ENCODE measurements at regions not wholly inside any gene's neighbourhood (a gene's known extent, or its start where the extent isn't known, plus 50 kb on each side); places are given as distances from the start of the nearest gene placed in this dataset.

GRCh38 chr6:21885532-21886114, 292.1 kb downstream of the SOX4 start:
- no peak for DNase-seq (ENCODE audit: low read depth)

GRCh38 chr6:21886542-21887151, 293.1 kb downstream of the SOX4 start:
- DNase-seq (ENCODE audit: low read depth) = no peak

- DNase-seq (ENCODE audit: low read depth) = no peak
Measured at GRCh38 chr6:21887231-21888185, 294.0 kb downstream of the SOX4 start.

- no peak for DNase-seq (ENCODE audit: low read depth)
Measured at GRCh38 chr6:21891080-21891479, 297.5 kb downstream of the SOX4 start.

GRCh38 chr6:21893793-21894192, 300.2 kb downstream of the SOX4 start:
- DNase-seq (ENCODE audit: low read depth) = no peak

GRCh38 chr6:21895555-21895954, 302.0 kb downstream of the SOX4 start:
- DNase-seq (ENCODE audit: low read depth) = no peak

GRCh38 chr6:21898107-21898796, 304.7 kb downstream of the SOX4 start:
- no peak for DNase-seq (ENCODE audit: low read depth)

GRCh38 chr6:21899708-21900107, 306.2 kb downstream of the SOX4 start:
- DNase-seq (ENCODE audit: low read depth) = no peak

GRCh38 chr6:21900730-21901129, 307.2 kb downstream of the SOX4 start:
- DNase-seq (ENCODE audit: low read depth) = no peak

GRCh38 chr6:21902628-21903169, 309.1 kb downstream of the SOX4 start:
- DNase-seq (ENCODE audit: low read depth) = no peak

- DNase-seq (ENCODE audit: low read depth) = no peak
Measured at GRCh38 chr6:21905531-21905930, 312.0 kb downstream of the SOX4 start.

GRCh38 chr6:21906826-21907225, 313.3 kb downstream of the SOX4 start:
- no peak for DNase-seq (ENCODE audit: low read depth)

GRCh38 chr6:21907291-21907690, 313.7 kb downstream of the SOX4 start:
- DNase-seq (ENCODE audit: low read depth) = no peak

GRCh38 chr6:21908161-21908848, 314.8 kb downstream of the SOX4 start:
- DNase-seq (ENCODE audit: low read depth) = no peak

GRCh38 chr6:21909321-21909720, 315.8 kb downstream of the SOX4 start:
- no peak for DNase-seq (ENCODE audit: low read depth)

- DNase-seq (ENCODE audit: low read depth) = no peak
Measured at GRCh38 chr6:21911208-21911607, 317.7 kb downstream of the SOX4 start.

GRCh38 chr6:21912151-21912832, 318.7 kb downstream of the SOX4 start:
- DNase-seq (ENCODE audit: low read depth) = no peak

- peak; percentile 26 for DNase-seq (ENCODE audit: low read depth)
Measured at GRCh38 chr6:21914121-21914973, 320.8 kb downstream of the SOX4 start.

GRCh38 chr6:21915707-21916260, 322.2 kb downstream of the SOX4 start:
- DNase-seq (ENCODE audit: low read depth) = no peak

- no peak for DNase-seq (ENCODE audit: low read depth)
Measured at GRCh38 chr6:21918041-21918440, 324.5 kb downstream of the SOX4 start.
